HCT116 (cell line): ENCODE measurements at regions not wholly inside any gene's neighbourhood (a gene's known extent, or its start where the extent isn't known, plus 50 kb on each side); places are given as distances from the start of the nearest gene placed in this dataset.

Experiments used
- ATAC-seq: fragments of 200-7000 bp; cut with Tn5 transposase; 2 replicates; pipeline ENCODE4 v1.9.1; 2020; ENCODE audit warnings: mild to moderate bottlenecking, moderate library complexity
- BruUV-seq: library from RNA; stranded (reverse); fragments of 400-500 nt; replicated peaks from 2 replicates; lab custom pipeline; 2021; lab: Mats Ljungman, UMichigan
- CTCF ChIA-PET: fragments of 300-600 bp; sonication (Branson Sonifier 250); formaldehyde crosslinking; loops from one replicate; lab custom pipeline; 2021; ENCODE audit warnings: antibody characterized with exemption; lab: Charles Lee
- POLR2A ChIA-PET: fragments of 300-600, 350-600 bp; sonication (Branson Sonifier 250); formaldehyde crosslinking; loops from one replicate; lab custom pipeline; 2021; ENCODE audit warnings: antibody characterized with exemption; lab: Charles Lee
- RAD21 ChIA-PET, 2 experiments: fragments of 300-600 bp; sonication (Branson Sonifier 250); formaldehyde crosslinking; loops; one replicate each; lab custom pipeline; 2023; ENCODE audit warnings: low total read pairs in 2 of 2; ENCODE audit not compliant: uncharacterized antibody in 2 of 2, unreplicated experiment in 2 of 2, low non-redundant PET in 1 of 2; lab: Charles Lee
- DNase-seq: peaks from one replicate; pipeline ENCODE4 v3.0.0-alpha.2; 2010; ENCODE audit warnings: low read depth, low spot score
- H2AFZ ChIP-seq: fragments of 200-600 bp; shearing (Covaris generic), sonication (generic); 2 replicates; pipeline ENCODE4 v1.6.1; 2017; ENCODE audit warnings: low read depth, mixed run types, mixed read lengths, antibody characterized with exemption, low read length; ENCODE audit not compliant: poor library complexity, severe bottlenecking
- H3K27ac ChIP-seq: 2 replicates; pipeline ENCODE4 v1.5.1; 2012; ENCODE audit warnings: low read depth, low read length
- H3K27me3 ChIP-seq: fragments of 200-600 bp; sonication (generic); 2 replicates; pipeline ENCODE4 v1.6.1; 2016; ENCODE audit warnings: mixed run types, low read length, mixed read lengths; ENCODE audit not compliant: insufficient read depth
- H3K36me3 ChIP-seq, 2 experiments: fragments of 200-500 bp in 1 of 2; fragments of 200-600 bp in 1 of 2; sonication (Bioruptor generic) in 1 of 2; sonication (generic) in 1 of 2; 2 replicates each; pipeline versions ENCODE4 v1.5.1 to v1.6.1; 2014 to 2016; ENCODE audit warnings: low read length in 2 of 2, inconsistent platforms in 1 of 2, mixed read lengths in 1 of 2, mixed run types in 1 of 2; ENCODE audit not compliant: insufficient read depth in 2 of 2, control insufficient read depth in 1 of 2
- H3K4me1 ChIP-seq, 2 experiments: fragments of 200-600 bp in 1 of 2; sonication (generic) in 1 of 2; 2 replicates each; pipeline versions ENCODE4 v1.5.1 to v1.6.1; 2012 to 2017; ENCODE audit warnings: low read length in 2 of 2, inconsistent platforms in 1 of 2, mild to moderate bottlenecking in 1 of 2, mixed read lengths in 1 of 2, mixed run types in 1 of 2, moderate library complexity in 1 of 2; ENCODE audit not compliant: insufficient read depth in 2 of 2, control insufficient read depth in 1 of 2
- H3K4me2 ChIP-seq: fragments of 200-600 bp; sonication (generic); 2 replicates; pipeline ENCODE4 v1.6.1; 2017; ENCODE audit warnings: mixed run types, low read length, mixed read lengths
- H3K4me3 ChIP-seq, 2 experiments: fragments of 200-600 bp in 1 of 2; sonication (generic) in 1 of 2; replicated peaks in 1 of 2; 2 replicates each; pipeline ENCODE4 v1.5.1; 2011 to 2016; ENCODE audit warnings: low read length in 2 of 2, control low read depth in 1 of 2, low read depth in 1 of 2, mild to moderate bottlenecking in 1 of 2, mixed read lengths in 1 of 2, mixed run types in 1 of 2
- H3K79me2 ChIP-seq: fragments of 200-600 bp; sonication (generic); 2 replicates; pipeline ENCODE4 v1.6.1; 2017; ENCODE audit warnings: mild to moderate bottlenecking, mixed run types, low read length, moderate library complexity, mixed read lengths; ENCODE audit not compliant: insufficient read depth
- H3K9ac ChIP-seq: fragments of 200-600 bp; sonication (generic); 2 replicates; pipeline ENCODE4 v1.6.1; 2016; ENCODE audit warnings: low read length, mixed read lengths
- H3K9me2 ChIP-seq: fragments of 200-600 bp; sonication (generic), shearing (Covaris generic); 2 replicates; pipeline ENCODE4 v1.6.1; 2017; ENCODE audit warnings: mixed run types, mild to moderate bottlenecking, moderate library complexity; ENCODE audit not compliant: insufficient read depth
- H3K9me3 ChIP-seq, 2 experiments: fragments of 200-500 bp in 1 of 2; fragments of 200-600 bp in 1 of 2; sonication (Bioruptor generic) in 1 of 2; sonication (generic) in 1 of 2; 2 replicates each; pipeline ENCODE4 v1.6.1; 2014 to 2017; ENCODE audit warnings: low read length in 2 of 2, mixed read lengths in 2 of 2, inconsistent platforms in 1 of 2, low read depth in 1 of 2, mild to moderate bottlenecking in 1 of 2, mixed run types in 1 of 2, moderate library complexity in 1 of 2; ENCODE audit not compliant: control insufficient read depth in 1 of 2, insufficient read depth in 1 of 2
- H4K20me1 ChIP-seq: fragments of 200-600 bp; sonication (generic), shearing (Covaris generic); 2 replicates; pipeline ENCODE4 v1.6.1; 2017; ENCODE audit warnings: mixed run types, mild to moderate bottlenecking, moderate library complexity; ENCODE audit not compliant: insufficient read depth
- ATF3 ChIP-seq: IDR thresholded peaks from 2 replicates; pipeline ENCODE4 v1.6.1; 2012
- CBX3 ChIP-seq: IDR thresholded peaks from 2 replicates; pipeline ENCODE4 v1.6.1; 2012; ENCODE audit warnings: low read depth
- CEBPB ChIP-seq: IDR thresholded peaks from 2 replicates; pipeline ENCODE4 v1.6.1; 2012; ENCODE audit warnings: low read depth
- EGR1 ChIP-seq: IDR thresholded peaks from 2 replicates; pipeline ENCODE4 v1.6.1; 2012; ENCODE audit warnings: low read depth
- ELF1 ChIP-seq: IDR thresholded peaks from 2 replicates; pipeline ENCODE4 v1.6.1; 2012; ENCODE audit warnings: low read depth, borderline replicate concordance
- FOSL1 ChIP-seq: IDR thresholded peaks from 2 replicates; pipeline ENCODE4 v1.6.1; 2012; ENCODE audit warnings: low read depth
- JUND ChIP-seq: IDR thresholded peaks from 2 replicates; pipeline ENCODE4 v1.6.1; 2012
- MAX ChIP-seq: IDR thresholded peaks from 2 replicates; pipeline ENCODE4 v1.6.1; 2012
- POLR2A ChIP-seq: IDR thresholded peaks from 2 replicates; pipeline ENCODE4 v1.7.0; 2011; ENCODE audit warnings: borderline replicate concordance; ENCODE audit not compliant: insufficient read depth, insufficient read length; ENCODE audit errors: extremely low read depth
- RAD21 ChIP-seq: IDR thresholded peaks from 2 replicates; pipeline ENCODE4 v1.6.1; 2012; ENCODE audit warnings: low read depth, mild to moderate bottlenecking
- REST ChIP-seq: IDR thresholded peaks from 2 replicates; pipeline ENCODE4 v1.6.1; 2012; ENCODE audit warnings: low read depth
- SP1 ChIP-seq: IDR thresholded peaks from 2 replicates; pipeline ENCODE4 v1.6.1; 2012; ENCODE audit warnings: low read depth
- SRF ChIP-seq: IDR thresholded peaks from 2 replicates; pipeline ENCODE4 v1.6.1; 2012; ENCODE audit warnings: low read depth
- TCF7L2 ChIP-seq: IDR thresholded peaks from 2 replicates; pipeline ENCODE4 v1.7.0; 2011; ENCODE audit warnings: borderline replicate concordance, inconsistent platforms; ENCODE audit not compliant: insufficient read depth, insufficient read length; ENCODE audit errors: extremely low read depth
- intact Hi-C: fragments of 100-400 bp; cut with micrococcal nuclease; formaldehyde crosslinking; loops from 2 replicates; pipeline ENCODE4 v1.10.0; 2022
- TF ChIP-seq, protein P1 (sequence below), 3 experiments: fragments of 200-600 bp in 1 of 3; sonication (generic) in 1 of 3; IDR thresholded peaks in 2 of 3; conservative IDR thresholded peaks in 1 of 3; 2 replicates each; pipeline ENCODE4 v1.5.1; 2012 to 2017; ENCODE audit warnings: low read depth in 2 of 3, low read length in 2 of 3, antibody characterized with exemption in 1 of 3, borderline replicate concordance in 1 of 3, control low read depth in 1 of 3, mild to moderate bottlenecking in 1 of 3, mixed read lengths in 1 of 3, mixed run types in 1 of 3, moderate library complexity in 1 of 3; ENCODE audit not compliant: insufficient read depth in 1 of 3

DNA sequence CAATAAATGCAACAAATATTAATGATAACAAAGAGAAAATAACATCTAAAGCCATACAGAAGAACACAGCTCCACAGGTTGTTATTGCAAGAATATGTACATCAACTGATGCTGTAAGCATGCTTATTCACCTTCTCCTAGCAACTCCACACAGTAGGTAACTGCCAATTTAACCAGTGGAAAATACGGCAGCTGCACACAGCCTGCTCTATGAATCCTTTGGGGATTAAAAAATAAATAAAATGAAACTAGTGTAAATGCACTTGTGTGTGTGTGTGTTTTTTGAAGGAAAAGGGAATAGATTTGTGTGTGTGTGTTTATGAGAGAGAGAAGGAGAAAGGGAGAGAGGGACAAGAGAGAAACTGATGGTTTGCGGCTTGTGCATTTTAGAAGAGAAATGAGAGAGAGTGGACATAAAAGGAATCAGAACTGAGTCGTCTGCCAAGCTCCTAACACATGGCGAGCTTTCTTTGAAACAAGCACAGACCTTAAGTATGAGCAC is 96.2 kb upstream of the PDE1A start (continued):
- TF ChIP-seq ELF1: no peak
- no peak for TF ChIP-seq JUND

- Histone ChIP-seq H2AFZ (no peak overlapping the region), H3K9me2 (no peaks in the 10 kb centered on the region), H3K4me1 (no peaks in the 10 kb centered on the region), H3K27ac (no peak overlapping the region)
- CTCF ChIA-PET: no interaction called here
- ATAC-seq: no peak
- POLR2A ChIA-PET: no interaction called here
- TF ChIP-seq CBX3 (no peak), EGR1 (no peak), RAD21 (no peak), TCF7L2 (no peak), ELF1 (no peak), POLR2A (no peak), CEBPB (no peak), SP1 (no peak), REST (no peak), SRF (no peak), ATF3 (no peak), FOSL1 (no peak), MAX (no peak)
- TF ChIP-seq, protein P1, sequence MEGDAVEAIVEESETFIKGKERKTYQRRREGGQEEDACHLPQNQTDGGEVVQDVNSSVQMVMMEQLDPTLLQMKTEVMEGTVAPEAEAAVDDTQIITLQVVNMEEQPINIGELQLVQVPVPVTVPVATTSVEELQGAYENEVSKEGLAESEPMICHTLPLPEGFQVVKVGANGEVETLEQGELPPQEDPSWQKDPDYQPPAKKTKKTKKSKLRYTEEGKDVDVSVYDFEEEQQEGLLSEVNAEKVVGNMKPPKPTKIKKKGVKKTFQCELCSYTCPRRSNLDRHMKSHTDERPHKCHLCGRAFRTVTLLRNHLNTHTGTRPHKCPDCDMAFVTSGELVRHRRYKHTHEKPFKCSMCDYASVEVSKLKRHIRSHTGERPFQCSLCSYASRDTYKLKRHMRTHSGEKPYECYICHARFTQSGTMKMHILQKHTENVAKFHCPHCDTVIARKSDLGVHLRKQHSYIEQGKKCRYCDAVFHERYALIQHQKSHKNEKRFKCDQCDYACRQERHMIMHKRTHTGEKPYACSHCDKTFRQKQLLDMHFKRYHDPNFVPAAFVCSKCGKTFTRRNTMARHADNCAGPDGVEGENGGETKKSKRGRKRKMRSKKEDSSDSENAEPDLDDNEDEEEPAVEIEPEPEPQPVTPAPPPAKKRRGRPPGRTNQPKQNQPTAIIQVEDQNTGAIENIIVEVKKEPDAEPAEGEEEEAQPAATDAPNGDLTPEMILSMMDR (IDR thresholded peaks at IDR 0.05 in 2 of 3, conservative IDR thresholded peaks at IDR 0.05 in 1 of 3; ENCODE audit: borderline replicate concordance in 1 of 3, insufficient read depth in 1 of 3, low read depth in 2 of 3, low read length in 2 of 3): no peak
- TF ChIP-seq, all 23 proteins: peak for 0
- BruUV-seq: no TSS peak
- no peaks in the 10 kb centered on the region for H3K27me3 ChIP-seq
- intact Hi-C loops: no loop called here
- RAD21 ChIA-PET: no interaction called here
- no peaks in the 10 kb centered on the region for H4K20me1 ChIP-seq
- H3K9ac ChIP-seq: no peak overlapping the region
- no peaks in the 10 kb centered on the region for H3K9me3 ChIP-seq
- H3K79me2 ChIP-seq: no peaks in the 10 kb centered on the region
- no peaks in the 10 kb centered on the region for H3K36me3 ChIP-seq
- H3K4me2 ChIP-seq: no peak overlapping the region
- DNase-seq: no peak
- no peak overlapping the region for H3K4me3 ChIP-seq
Measured at GRCh38 chr2:182530636-182531035, 103.8 kb upstream of the PDE1A start.
